ENCODE measurements at regions not wholly inside any gene's neighbourhood (a gene's known extent, or its start where the extent isn't known, plus 50 kb on each side); places are given as distances from the start of the nearest gene placed in this dataset.

- no peak overlapping the region for H3K27ac ChIP-seq (ENCODE audit: low read depth in 2 of 2, low read length in 2 of 2)
- H3K4me1 ChIP-seq (ENCODE audit: control insufficient read depth in 2 of 2, insufficient read depth in 2 of 2, low read length in 2 of 2), result no peaks in the 10 kb centered on the region
- no peak overlapping the region for H3K9ac ChIP-seq (ENCODE audit: low read depth in 1 of 2, low read length in 2 of 2)
- H3K9me3 ChIP-seq (ENCODE audit: control insufficient read depth in 2 of 2, low read length in 2 of 2), result no peaks in the 10 kb centered on the region
- H3K27me3 ChIP-seq (ENCODE audit: control insufficient read depth in 2 of 2, insufficient read depth in 2 of 2, low read length in 2 of 2), result no peaks in the 10 kb centered on the region
- H3K36me3 ChIP-seq (ENCODE audit: control insufficient read depth in 2 of 2, insufficient read depth in 2 of 2, low read length in 2 of 2), result no peaks in the 10 kb centered on the region
- H3K4me3 ChIP-seq (ENCODE audit: low read length in 2 of 2), result no peak overlapping the region
Observed at GRCh38 chr2:219766658-219767057, 139.2 kb downstream of the SLC4A3 start.

DNA sequence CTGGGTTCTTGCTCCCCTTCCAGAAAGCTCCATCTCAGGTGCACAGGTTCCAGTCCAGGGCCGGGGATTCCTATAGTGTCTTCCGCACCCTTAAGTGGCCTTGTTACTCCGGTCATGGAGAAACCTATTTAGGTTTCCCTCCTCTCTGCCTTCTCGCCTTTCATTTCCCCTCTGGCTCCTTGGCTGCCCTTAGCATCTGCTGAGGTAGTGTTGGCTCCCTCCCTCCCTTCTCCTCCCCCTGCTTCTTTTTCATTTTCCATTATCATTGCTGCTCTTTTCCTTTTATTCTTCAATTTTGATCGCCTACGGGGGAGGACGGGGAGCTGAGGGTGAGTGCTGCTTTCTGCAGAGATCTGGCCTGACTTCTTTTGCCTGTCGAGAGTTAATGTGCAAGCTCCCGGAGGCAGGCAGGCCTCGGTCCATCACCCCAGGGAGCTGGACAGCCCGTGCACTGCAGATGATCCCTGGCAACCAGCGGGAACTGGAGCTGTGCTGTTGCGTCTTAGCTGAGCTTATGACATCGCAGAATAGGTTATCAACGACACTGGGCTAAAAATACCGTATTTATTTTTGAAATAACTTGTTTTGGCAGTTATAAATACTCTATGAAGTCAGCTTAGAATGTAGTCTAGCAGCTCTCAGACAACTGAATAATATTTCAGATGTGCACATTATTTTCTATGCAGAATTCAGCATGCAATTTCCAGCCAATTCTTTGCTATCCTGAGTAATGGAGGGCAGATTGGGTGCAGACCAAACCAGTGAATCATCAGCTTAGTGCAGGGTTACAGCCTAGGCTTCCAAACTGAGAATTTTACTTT is 141.9 kb downstream of the SLC4A3 start:
- Histone ChIP-seq H3K9ac (ENCODE audit: low read depth in 1 of 2, low read length in 2 of 2) (no peak overlapping the region), H3K27ac (ENCODE audit: low read depth in 2 of 2, low read length in 2 of 2) (no peak overlapping the region)

GRCh38 chr2:219772103-219772635 is 144.7 kb downstream of the SLC4A3 start:
- Histone ChIP-seq H3K9ac (ENCODE audit: low read depth in 1 of 2, low read length in 2 of 2) (no peak overlapping the region), H3K27me3 (ENCODE audit: control insufficient read depth in 2 of 2, insufficient read depth in 2 of 2, low read length in 2 of 2) (no peaks in the 10 kb centered on the region), H3K4me1 (ENCODE audit: control insufficient read depth in 2 of 2, insufficient read depth in 2 of 2, low read length in 2 of 2) (no peaks in the 10 kb centered on the region), H3K9me3 (ENCODE audit: control insufficient read depth in 2 of 2, low read length in 2 of 2) (no peaks in the 10 kb centered on the region), H3K4me3 (ENCODE audit: low read length in 2 of 2) (no peak overlapping the region), H3K27ac (ENCODE audit: low read depth in 2 of 2, low read length in 2 of 2) (no peak overlapping the region), H3K36me3 (ENCODE audit: control insufficient read depth in 2 of 2, insufficient read depth in 2 of 2, low read length in 2 of 2) (no peaks in the 10 kb centered on the region)

More for the DNA sequence above, 141.9 kb downstream of the SLC4A3 start:
- H3K27me3 ChIP-seq (ENCODE audit: control insufficient read depth in 2 of 2, insufficient read depth in 2 of 2, low read length in 2 of 2), result no peaks in the 10 kb centered on the region
- no peaks in the 10 kb centered on the region for H3K36me3 ChIP-seq (ENCODE audit: control insufficient read depth in 2 of 2, insufficient read depth in 2 of 2, low read length in 2 of 2)
- no peak overlapping the region for H3K4me3 ChIP-seq (ENCODE audit: low read length in 2 of 2)
- H3K9me3 ChIP-seq (ENCODE audit: control insufficient read depth in 2 of 2, low read length in 2 of 2), result no peaks in the 10 kb centered on the region
- no peaks in the 10 kb centered on the region for H3K4me1 ChIP-seq (ENCODE audit: control insufficient read depth in 2 of 2, insufficient read depth in 2 of 2, low read length in 2 of 2)

DNA sequence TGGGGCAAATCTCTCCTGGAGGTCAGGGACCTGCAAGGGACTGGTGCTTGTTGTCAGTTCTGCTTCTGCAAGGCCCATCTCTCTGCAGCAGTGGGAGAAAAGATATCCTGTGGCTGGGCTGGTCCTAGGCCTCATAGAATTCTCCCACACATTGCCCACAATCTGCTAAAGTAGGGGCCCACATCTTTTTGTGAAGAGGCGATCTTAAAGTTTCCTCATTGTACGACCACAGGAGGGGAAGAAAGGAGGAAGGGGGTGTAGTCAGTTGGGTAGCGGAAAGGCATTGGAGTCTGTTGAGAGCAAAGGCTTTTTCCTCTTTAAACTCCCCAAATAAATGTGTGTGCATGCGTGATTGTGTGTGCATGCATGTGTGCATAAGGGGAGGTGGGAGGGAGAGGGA is 145.3 kb downstream of the SLC4A3 start:
- Histone ChIP-seq H3K9me3 (ENCODE audit: control insufficient read depth in 2 of 2, low read length in 2 of 2) (no peaks in the 10 kb centered on the region), H3K4me1 (ENCODE audit: control insufficient read depth in 2 of 2, insufficient read depth in 2 of 2, low read length in 2 of 2) (no peaks in the 10 kb centered on the region), H3K27me3 (ENCODE audit: control insufficient read depth in 2 of 2, insufficient read depth in 2 of 2, low read length in 2 of 2) (no peaks in the 10 kb centered on the region)

DNA sequence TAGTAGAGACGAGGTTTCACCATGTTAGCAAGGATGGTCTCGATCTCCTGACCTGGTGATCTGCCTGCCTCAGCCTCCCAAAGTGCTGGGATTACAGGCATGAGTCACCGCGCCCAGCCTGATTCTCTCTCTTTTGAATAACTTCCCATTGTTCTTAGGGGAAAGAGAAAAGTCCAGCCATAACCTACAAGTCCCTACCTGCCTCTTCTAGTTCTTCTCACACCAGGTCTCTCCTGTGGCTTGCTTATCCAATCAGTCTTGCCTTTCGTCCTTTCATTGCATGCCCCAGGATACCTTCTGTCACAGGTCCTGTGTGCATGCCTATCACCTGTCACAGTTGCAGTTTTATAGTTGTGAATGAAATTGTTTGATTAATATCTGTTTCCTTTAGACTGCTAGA is 148.1 kb downstream of the SLC4A3 start:
- H3K36me3 ChIP-seq (ENCODE audit: control insufficient read depth in 2 of 2, insufficient read depth in 2 of 2, low read length in 2 of 2), result no peaks in the 10 kb centered on the region

More for the DNA sequence above, 145.3 kb downstream of the SLC4A3 start:
- Histone ChIP-seq H3K27ac (ENCODE audit: low read depth in 2 of 2, low read length in 2 of 2) (no peak overlapping the region), H3K36me3 (ENCODE audit: control insufficient read depth in 2 of 2, insufficient read depth in 2 of 2, low read length in 2 of 2) (no peaks in the 10 kb centered on the region), H3K9ac (ENCODE audit: low read depth in 1 of 2, low read length in 2 of 2) (no peak overlapping the region), H3K4me3 (ENCODE audit: low read length in 2 of 2) (no peak overlapping the region)

GRCh38 chr2:219777388-219777787 is 150.0 kb downstream of the SLC4A3 start:
- no peaks in the 10 kb centered on the region for H3K36me3 ChIP-seq (ENCODE audit: control insufficient read depth in 2 of 2, insufficient read depth in 2 of 2, low read length in 2 of 2)
- H3K27me3 ChIP-seq (ENCODE audit: control insufficient read depth in 2 of 2, insufficient read depth in 2 of 2, low read length in 2 of 2), result no peaks in the 10 kb centered on the region
- H3K4me1 ChIP-seq (ENCODE audit: control insufficient read depth in 2 of 2, insufficient read depth in 2 of 2, low read length in 2 of 2), result no peaks in the 10 kb centered on the region
- no peak overlapping the region for H3K4me3 ChIP-seq (ENCODE audit: low read length in 2 of 2)
- no peaks in the 10 kb centered on the region for H3K9me3 ChIP-seq (ENCODE audit: control insufficient read depth in 2 of 2, low read length in 2 of 2)
- no peak overlapping the region for H3K9ac ChIP-seq (ENCODE audit: low read depth in 1 of 2, low read length in 2 of 2)
- H3K27ac ChIP-seq (ENCODE audit: low read depth in 2 of 2, low read length in 2 of 2), result no peak overlapping the region

More for the DNA sequence above, 148.1 kb downstream of the SLC4A3 start:
- Histone ChIP-seq H3K4me3 (ENCODE audit: low read length in 2 of 2) (no peak overlapping the region), H3K27me3 (ENCODE audit: control insufficient read depth in 2 of 2, insufficient read depth in 2 of 2, low read length in 2 of 2) (no peaks in the 10 kb centered on the region), H3K4me1 (ENCODE audit: control insufficient read depth in 2 of 2, insufficient read depth in 2 of 2, low read length in 2 of 2) (no peaks in the 10 kb centered on the region), H3K9me3 (ENCODE audit: control insufficient read depth in 2 of 2, low read length in 2 of 2) (no peaks in the 10 kb centered on the region), H3K9ac (ENCODE audit: low read depth in 1 of 2, low read length in 2 of 2) (no peak overlapping the region), H3K27ac (ENCODE audit: low read depth in 2 of 2, low read length in 2 of 2) (no peak overlapping the region)

DNA sequence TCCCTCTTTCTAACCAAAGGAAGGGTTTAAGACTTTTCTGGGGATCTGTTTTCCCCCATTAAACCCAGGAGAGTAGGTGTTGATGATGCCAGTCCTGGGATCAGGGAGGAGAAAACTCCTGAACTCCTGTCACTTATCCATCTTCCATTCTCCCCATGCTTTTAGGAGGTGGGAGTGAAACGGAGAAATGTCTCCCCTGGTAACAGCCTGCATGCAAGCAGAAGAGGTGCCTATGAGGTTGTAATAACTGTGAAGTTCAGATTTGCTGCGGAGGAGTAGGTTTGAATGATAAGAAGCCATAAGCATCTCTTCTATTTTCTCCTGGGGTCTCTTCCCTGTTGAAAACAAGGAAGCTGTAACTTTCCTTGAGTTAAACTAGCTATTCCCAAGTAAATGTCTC is 150.8 kb downstream of the SLC4A3 start:
- H3K27me3 ChIP-seq (ENCODE audit: control insufficient read depth in 2 of 2, insufficient read depth in 2 of 2, low read length in 2 of 2), result no peaks in the 10 kb centered on the region
- H3K4me3 ChIP-seq (ENCODE audit: low read length in 2 of 2), result no peak overlapping the region
- no peaks in the 10 kb centered on the region for H3K9me3 ChIP-seq (ENCODE audit: control insufficient read depth in 2 of 2, low read length in 2 of 2)
- H3K27ac ChIP-seq (ENCODE audit: low read depth in 2 of 2, low read length in 2 of 2), result no peak overlapping the region
- no peak overlapping the region for H3K9ac ChIP-seq (ENCODE audit: low read depth in 1 of 2, low read length in 2 of 2)
- no peaks in the 10 kb centered on the region for H3K4me1 ChIP-seq (ENCODE audit: control insufficient read depth in 2 of 2, insufficient read depth in 2 of 2, low read length in 2 of 2)
- H3K36me3 ChIP-seq (ENCODE audit: control insufficient read depth in 2 of 2, insufficient read depth in 2 of 2, low read length in 2 of 2), result no peaks in the 10 kb centered on the region

DNA sequence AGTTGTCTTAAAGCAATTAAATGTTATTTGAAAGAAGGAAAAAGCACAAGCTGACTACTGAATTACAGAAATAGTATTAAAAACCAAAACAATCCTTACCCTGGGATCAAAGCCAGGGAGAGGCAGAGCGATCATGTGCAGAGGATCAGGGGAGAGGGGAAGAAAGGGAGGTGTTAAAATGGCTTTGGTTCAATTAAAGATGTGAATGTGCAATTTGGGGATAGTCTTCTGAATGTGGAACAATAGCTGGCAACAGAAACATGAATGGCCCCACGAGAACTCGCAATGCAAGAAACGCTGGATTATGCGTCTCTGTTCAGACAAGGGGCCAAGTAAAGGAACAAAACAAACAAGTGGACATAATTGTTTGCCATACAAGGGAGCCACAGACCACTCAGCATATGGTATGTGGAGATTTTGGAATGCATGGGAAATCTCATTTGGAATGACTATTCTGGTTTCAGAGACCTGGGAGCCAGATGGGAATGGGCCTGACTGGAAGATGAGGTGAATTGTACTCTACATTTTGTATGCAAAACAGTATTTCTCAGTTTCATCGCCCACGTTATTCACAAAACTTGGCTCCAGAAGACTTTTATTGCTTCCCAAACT is 155.4 kb downstream of the SLC4A3 start:
- no peak overlapping the region for H3K9ac ChIP-seq (ENCODE audit: low read depth in 1 of 2, low read length in 2 of 2)
- H3K36me3 ChIP-seq (ENCODE audit: control insufficient read depth in 2 of 2, insufficient read depth in 2 of 2, low read length in 2 of 2), result no peaks in the 10 kb centered on the region
- H3K27me3 ChIP-seq (ENCODE audit: control insufficient read depth in 2 of 2, insufficient read depth in 2 of 2, low read length in 2 of 2), result no peaks in the 10 kb centered on the region
- no peak overlapping the region for H3K27ac ChIP-seq (ENCODE audit: low read depth in 2 of 2, low read length in 2 of 2)
- no peaks in the 10 kb centered on the region for H3K4me1 ChIP-seq (ENCODE audit: control insufficient read depth in 2 of 2, insufficient read depth in 2 of 2, low read length in 2 of 2)
- H3K4me3 ChIP-seq (ENCODE audit: low read length in 2 of 2), result no peak overlapping the region
- no peaks in the 10 kb centered on the region for H3K9me3 ChIP-seq (ENCODE audit: control insufficient read depth in 2 of 2, low read length in 2 of 2)

GRCh38 chr2:219783359-219783975 is 156.0 kb downstream of the SLC4A3 start:
- no peak overlapping the region for H3K27ac ChIP-seq (ENCODE audit: low read depth in 2 of 2, low read length in 2 of 2)
- H3K27me3 ChIP-seq (ENCODE audit: control insufficient read depth in 2 of 2, insufficient read depth in 2 of 2, low read length in 2 of 2), result no peaks in the 10 kb centered on the region
- H3K9me3 ChIP-seq (ENCODE audit: control insufficient read depth in 2 of 2, low read length in 2 of 2), result no peaks in the 10 kb centered on the region
- H3K9ac ChIP-seq (ENCODE audit: low read depth in 1 of 2, low read length in 2 of 2), result no peak overlapping the region
- H3K36me3 ChIP-seq (ENCODE audit: control insufficient read depth in 2 of 2, insufficient read depth in 2 of 2, low read length in 2 of 2), result no peaks in the 10 kb centered on the region
- no peaks in the 10 kb centered on the region for H3K4me1 ChIP-seq (ENCODE audit: control insufficient read depth in 2 of 2, insufficient read depth in 2 of 2, low read length in 2 of 2)
- H3K4me3 ChIP-seq (ENCODE audit: low read length in 2 of 2), result no peak overlapping the region

- Histone ChIP-seq H3K27me3 (ENCODE audit: control insufficient read depth in 2 of 2, insufficient read depth in 2 of 2, low read length in 2 of 2) (no peaks in the 10 kb centered on the region), H3K4me3 (ENCODE audit: low read length in 2 of 2) (no peak overlapping the region), H3K9me3 (ENCODE audit: control insufficient read depth in 2 of 2, low read length in 2 of 2) (no peaks in the 10 kb centered on the region), H3K27ac (ENCODE audit: low read depth in 2 of 2, low read length in 2 of 2) (no peak overlapping the region), H3K4me1 (ENCODE audit: control insufficient read depth in 2 of 2, insufficient read depth in 2 of 2, low read length in 2 of 2) (no peaks in the 10 kb centered on the region), H3K9ac (ENCODE audit: low read depth in 1 of 2, low read length in 2 of 2) (no peak overlapping the region), H3K36me3 (ENCODE audit: control insufficient read depth in 2 of 2, insufficient read depth in 2 of 2, low read length in 2 of 2) (no peaks in the 10 kb centered on the region)
Observed at GRCh38 chr2:219784178-219784577, 156.7 kb downstream of the SLC4A3 start.

Data from mucosa of rectum (tissue), 2 donors.